ENCODE measurements at regions not wholly inside any gene's neighbourhood (a gene's known extent, or its start where the extent isn't known, plus 50 kb on each side); places are given as distances from the start of the nearest gene placed in this dataset.

DNA sequence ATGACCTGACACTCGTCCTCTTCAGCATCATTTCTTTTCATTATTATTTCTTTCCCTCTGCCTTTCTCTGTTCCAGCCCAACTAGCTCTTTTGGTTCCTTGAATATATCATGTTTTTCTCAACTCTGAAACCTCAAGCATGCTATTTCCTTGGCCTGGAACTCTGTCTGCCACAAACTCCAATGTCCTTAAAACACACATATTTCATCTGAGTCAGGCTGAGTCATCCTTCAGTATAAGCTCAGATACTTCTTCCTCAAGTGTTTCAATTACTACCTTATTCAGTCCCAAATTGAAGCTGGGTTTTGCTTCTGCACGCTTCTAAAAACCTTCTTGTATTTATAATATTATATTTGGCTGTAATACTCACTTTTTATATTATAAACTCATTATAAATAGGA, 424.2 kb downstream of the PDGFC start:
- Histone ChIP-seq H3K9me3 (no peaks in the 10 kb centered on the region), H3K36me3 (no peaks in the 10 kb centered on the region), H3K4me1 (peaks cover 0 to 27% (median 16%) of the 10 kb centered on the region in 4 donors), H3K4me3 (no peak overlapping the region), H3K27ac (peak overlapping the region in 1 of 4 donors; percentile 46), H3K27me3 (no peaks in the 10 kb centered on the region)
- WGBS, 2 donors: 68 to 72% methylated on average over 2 of the region's 2 CpGs
- TF ChIP-seq, protein P1, sequence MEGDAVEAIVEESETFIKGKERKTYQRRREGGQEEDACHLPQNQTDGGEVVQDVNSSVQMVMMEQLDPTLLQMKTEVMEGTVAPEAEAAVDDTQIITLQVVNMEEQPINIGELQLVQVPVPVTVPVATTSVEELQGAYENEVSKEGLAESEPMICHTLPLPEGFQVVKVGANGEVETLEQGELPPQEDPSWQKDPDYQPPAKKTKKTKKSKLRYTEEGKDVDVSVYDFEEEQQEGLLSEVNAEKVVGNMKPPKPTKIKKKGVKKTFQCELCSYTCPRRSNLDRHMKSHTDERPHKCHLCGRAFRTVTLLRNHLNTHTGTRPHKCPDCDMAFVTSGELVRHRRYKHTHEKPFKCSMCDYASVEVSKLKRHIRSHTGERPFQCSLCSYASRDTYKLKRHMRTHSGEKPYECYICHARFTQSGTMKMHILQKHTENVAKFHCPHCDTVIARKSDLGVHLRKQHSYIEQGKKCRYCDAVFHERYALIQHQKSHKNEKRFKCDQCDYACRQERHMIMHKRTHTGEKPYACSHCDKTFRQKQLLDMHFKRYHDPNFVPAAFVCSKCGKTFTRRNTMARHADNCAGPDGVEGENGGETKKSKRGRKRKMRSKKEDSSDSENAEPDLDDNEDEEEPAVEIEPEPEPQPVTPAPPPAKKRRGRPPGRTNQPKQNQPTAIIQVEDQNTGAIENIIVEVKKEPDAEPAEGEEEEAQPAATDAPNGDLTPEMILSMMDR (IDR thresholded peaks at IDR 0.05): no peak
- peak in 1 of 4 donors; percentile 21 for TF ChIP-seq POLR2AphosphoS5 (IDR thresholded peaks at IDR 0.05)
- no peak for TF ChIP-seq EP300 (IDR thresholded peaks at IDR 0.05)
- no peak for TF ChIP-seq POLR2A (IDR thresholded peaks at IDR 0.05)
- no peak for DNase-seq
- intact Hi-C loops (cut with DNase I): no loop called here

DNA sequence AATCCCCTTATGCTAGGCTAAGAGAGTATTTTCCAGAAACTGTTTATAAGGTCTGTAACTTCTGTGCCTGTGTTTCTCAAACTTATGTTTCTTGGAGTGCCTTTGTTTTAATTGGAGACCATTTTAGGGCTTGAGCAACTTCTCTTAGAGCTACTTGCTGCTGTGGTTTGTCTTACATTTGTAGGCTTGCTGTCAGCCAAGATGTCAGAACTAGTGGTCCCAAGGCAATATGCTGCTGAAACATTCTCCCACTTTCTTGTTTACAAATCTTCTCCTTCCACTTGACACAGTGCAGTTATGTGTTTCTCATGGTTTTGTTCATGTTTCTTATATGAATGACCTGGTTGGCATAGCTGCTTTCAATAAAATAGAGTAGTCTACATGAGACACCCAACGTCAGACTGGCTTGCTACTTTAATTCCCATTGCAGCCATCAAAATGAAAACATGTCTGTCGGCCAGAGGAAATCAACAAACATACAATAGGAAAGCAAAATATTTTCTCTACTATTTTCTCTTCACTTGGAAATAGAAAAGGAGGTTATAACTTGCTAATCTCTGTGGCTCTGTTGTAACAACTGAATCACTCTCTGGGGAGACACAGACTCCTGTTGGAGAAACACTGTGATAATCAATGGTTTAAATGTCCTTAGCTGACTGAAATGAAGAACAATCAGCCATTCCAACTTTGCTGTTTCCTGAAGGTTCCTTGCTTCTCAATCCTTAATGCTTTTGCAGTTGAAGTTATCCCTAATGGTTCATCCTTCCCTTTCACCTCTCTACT, 426.4 kb downstream of the PDGFC start:
- peaks cover 0 to 27% (median 16%) of the 10 kb centered on the region in 4 donors for H3K4me1 ChIP-seq
- H3K36me3 ChIP-seq: no peaks in the 10 kb centered on the region
- intact Hi-C loops (cut with DNase I): no loop called here
- H3K27ac ChIP-seq: peak overlapping the region in 3 of 4 donors; percentile 4 to 35 (median 21)
- no peaks in the 10 kb centered on the region for H3K9me3 ChIP-seq
- no peak for DNase-seq
- TF ChIP-seq POLR2AphosphoS5 (IDR thresholded peaks at IDR 0.05) (peak in 3 of 4 donors; percentile 5 to 18 (median 8)), POLR2A (IDR thresholded peaks at IDR 0.05) (no peak)
- H3K4me3 ChIP-seq: no peak overlapping the region
- 72 to 73% methylated on average over 2 of the region's 2 CpGs for WGBS, 2 donors
- no peaks in the 10 kb centered on the region for H3K27me3 ChIP-seq

DNA sequence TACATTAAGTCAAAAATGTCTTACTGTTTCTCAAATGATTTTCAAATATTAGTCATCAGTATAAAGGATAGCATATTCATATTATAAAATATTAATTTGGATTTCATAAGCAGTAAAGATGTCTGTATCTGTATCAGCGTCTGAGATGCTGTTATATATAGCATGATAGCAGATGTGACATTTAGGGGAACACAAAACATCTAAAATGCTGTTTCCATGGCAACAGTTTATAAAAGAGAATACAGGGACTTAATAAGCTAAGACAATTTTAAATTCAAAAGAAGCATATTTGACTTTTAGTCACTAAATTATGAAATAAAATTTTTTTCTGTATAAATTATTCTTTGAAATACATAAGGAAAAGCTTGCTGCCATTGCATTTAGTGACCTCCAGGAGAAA, 432.2 kb downstream of the PDGFC start:
- TF ChIP-seq EP300 (IDR thresholded peaks at IDR 0.05): no peak
- TF ChIP-seq POLR2A (IDR thresholded peaks at IDR 0.05): no peak
- TF ChIP-seq, protein P1 (IDR thresholded peaks at IDR 0.05): no peak
- TF ChIP-seq POLR2AphosphoS5 (IDR thresholded peaks at IDR 0.05): no peak
- WGBS, 2 donors: 77 to 91% methylated on average over 1 of the region's 1 CpG
- intact Hi-C loops (cut with DNase I): no loop called here

DNA sequence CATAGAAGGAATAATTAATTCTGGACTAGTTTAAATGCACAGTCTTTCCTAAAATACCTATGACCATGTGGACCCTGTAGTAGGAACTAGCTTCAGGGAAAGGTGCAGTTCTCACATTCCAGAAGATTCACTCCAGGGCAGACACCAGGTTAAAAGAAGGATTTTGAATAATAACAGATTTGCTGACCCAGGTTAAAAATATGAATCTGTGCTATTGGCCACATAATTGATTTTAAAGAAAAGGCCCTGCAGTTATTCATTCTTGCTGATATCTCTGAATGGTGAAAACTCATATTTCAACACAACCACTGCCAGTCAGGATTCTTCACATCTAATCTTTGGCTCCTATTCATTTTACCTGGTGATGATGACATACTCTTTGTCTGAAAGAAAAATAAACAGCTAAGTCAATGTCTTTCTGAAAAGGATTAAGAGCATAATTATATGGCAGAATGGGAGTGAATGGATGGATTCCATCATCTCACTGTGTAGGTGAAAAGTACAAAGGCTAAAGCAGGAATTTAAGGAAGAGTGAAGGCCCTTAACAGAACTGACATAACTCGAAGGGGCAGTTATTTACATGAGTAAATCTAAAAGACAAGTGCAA, 432.8 kb downstream of the PDGFC start:
- no peaks in the 10 kb centered on the region for H3K9me3 ChIP-seq
- H3K4me3 ChIP-seq: no peak overlapping the region
- no peak for DNase-seq
- intact Hi-C loops (cut with DNase I): no loop called here
- WGBS, 2 donors: 54 to 72% methylated on average over 1 of the region's 1 CpG
- no peaks in the 10 kb centered on the region for H3K27me3 ChIP-seq
- H3K36me3 ChIP-seq: no peaks in the 10 kb centered on the region
- H3K27ac ChIP-seq: no peak overlapping the region
- TF ChIP-seq, protein P1 (IDR thresholded peaks at IDR 0.05): no peak
- TF ChIP-seq POLR2A (IDR thresholded peaks at IDR 0.05) (no peak), POLR2AphosphoS5 (IDR thresholded peaks at IDR 0.05) (no peak), EP300 (IDR thresholded peaks at IDR 0.05) (no peak)
- no peaks in the 10 kb centered on the region for H3K4me1 ChIP-seq

More for the DNA sequence above, 432.2 kb downstream of the PDGFC start:
- Histone ChIP-seq H3K36me3 (no peaks in the 10 kb centered on the region), H3K27me3 (no peaks in the 10 kb centered on the region), H3K9me3 (no peaks in the 10 kb centered on the region), H3K27ac (no peak overlapping the region), H3K4me3 (no peak overlapping the region), H3K4me1 (peaks cover 0 to 2% (median under 1%) of the 10 kb centered on the region in 4 donors)
- DNase-seq: no peak

DNA sequence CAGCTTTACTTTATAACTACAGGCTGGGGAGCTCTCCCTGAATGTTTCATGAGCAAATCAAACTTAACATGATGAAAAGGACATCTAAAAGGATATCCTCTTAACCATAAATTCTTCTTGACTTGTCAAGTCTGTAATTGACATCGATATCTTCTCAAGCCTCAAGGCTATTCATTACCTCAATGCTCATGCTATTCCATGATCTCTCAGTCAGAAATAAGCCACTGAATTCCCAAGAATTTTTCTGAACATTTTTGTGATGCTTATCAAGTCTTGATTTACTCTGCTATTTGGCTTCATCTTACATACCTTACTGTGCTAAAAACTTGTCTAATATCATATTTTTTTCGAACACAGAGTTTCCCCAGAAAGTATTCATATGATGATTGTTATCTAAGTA, 433.4 kb downstream of the PDGFC start:
- DNase-seq: no peak
- H3K9me3 ChIP-seq: peaks cover 0 to 3% (median 1%) of the 10 kb centered on the region in 4 donors
- no peak overlapping the region for H3K27ac ChIP-seq
- no peak overlapping the region for H3K4me3 ChIP-seq
- intact Hi-C loops (cut with DNase I): no loop called here
- TF ChIP-seq EP300 (IDR thresholded peaks at IDR 0.05) (no peak), POLR2A (IDR thresholded peaks at IDR 0.05) (no peak), POLR2AphosphoS5 (IDR thresholded peaks at IDR 0.05) (no peak)
- TF ChIP-seq, protein P1 (IDR thresholded peaks at IDR 0.05): no peak
- 83 to 85% methylated on average over 2 of the region's 2 CpGs for WGBS, 2 donors
- no peaks in the 10 kb centered on the region for H3K27me3 ChIP-seq
- H3K36me3 ChIP-seq: no peaks in the 10 kb centered on the region
- no peaks in the 10 kb centered on the region for H3K4me1 ChIP-seq

All from sigmoid colon (tissue), 6 donors.